Neural crest cell (in vitro differentiated cells): ENCODE measurements at regions not wholly inside any gene's neighbourhood (a gene's known extent, or its start where the extent isn't known, plus 50 kb on each side); places are given as distances from the start of the nearest gene placed in this dataset.

Experiments
- DNase-seq: peaks from one replicate; pipeline ENCODE4 v3.0.0; 2021; ENCODE audit warnings: low read depth, mixed read lengths, low spot score
- H3K27ac Mint-ChIP-seq: one replicate; pipeline ENCODE4 v1.8.0; 2021; ENCODE audit warnings: mild to moderate bottlenecking, mixed read lengths; ENCODE audit not compliant: unreplicated experiment
- H3K27me3 Mint-ChIP-seq: 2 replicates; pipeline ENCODE4 v1.8.0; 2021; ENCODE audit warnings: low read depth, mild to moderate bottlenecking, mixed read lengths
- H3K36me3 Mint-ChIP-seq: 2 replicates; pipeline ENCODE4 v1.8.0; 2021; ENCODE audit warnings: low read depth, mild to moderate bottlenecking, mixed read lengths
- H3K4me1 Mint-ChIP-seq: 2 replicates; pipeline ENCODE4 v1.8.0; 2021; ENCODE audit warnings: mixed read lengths
- H3K4me3 Mint-ChIP-seq: one replicate; pipeline ENCODE4 v1.8.0; 2021; ENCODE audit warnings: mild to moderate bottlenecking, mixed read lengths
- H3K9me3 Mint-ChIP-seq: 2 replicates; pipeline ENCODE4 v1.8.0; 2021; ENCODE audit warnings: mixed read lengths
- CTCF ChIP-seq: fragments of 200-600 bp; sonication (generic); conservative IDR thresholded peaks from 2 replicates; pipeline ENCODE4 v1.5.0; 2021; ENCODE audit warnings: antibody characterized with exemption, mild to moderate bottlenecking

DNA sequence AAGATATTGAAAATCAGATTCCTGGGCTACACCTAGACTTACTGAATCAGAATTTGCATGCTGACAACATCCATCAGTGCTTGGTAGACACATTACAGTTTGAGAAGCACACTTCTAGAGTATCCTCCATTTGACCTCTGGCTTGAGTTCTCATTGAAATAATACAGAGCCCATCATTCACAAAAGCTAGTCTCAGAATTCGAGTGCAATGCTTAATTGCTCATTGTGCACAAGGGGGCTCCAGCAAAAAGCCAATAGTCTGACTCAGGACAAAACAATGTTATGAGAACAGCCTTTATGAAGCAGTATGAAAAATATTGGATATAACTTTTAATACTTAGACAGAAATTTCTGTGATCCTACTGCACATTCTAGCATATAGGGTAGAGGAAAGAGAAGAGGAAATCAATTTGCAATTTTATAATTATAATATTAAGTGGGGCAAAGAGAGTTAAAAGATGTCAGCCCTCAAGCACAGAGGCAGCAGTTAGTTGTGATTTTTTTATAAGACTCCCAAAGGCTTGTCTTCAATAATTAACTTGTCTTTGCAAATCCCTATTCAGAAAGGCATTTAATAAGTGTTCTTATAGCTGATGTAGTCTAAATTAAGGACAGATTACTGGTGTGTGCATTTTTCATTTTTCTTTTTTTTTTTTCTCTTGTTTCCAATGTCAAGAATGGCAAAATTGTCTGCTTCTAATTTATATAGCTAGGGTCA, 105.8 kb upstream of the ANK3 start:
- H3K4me3 Mint-ChIP-seq, result no peak overlapping the region
- no peak for TF ChIP-seq CTCF
- H3K27me3 Mint-ChIP-seq, result no peaks in the 10 kb centered on the region
- no peak overlapping the region for H3K27ac Mint-ChIP-seq
- peaks cover 20% of the 10 kb centered on the region for H3K4me1 Mint-ChIP-seq
- H3K36me3 Mint-ChIP-seq, result no peaks in the 10 kb centered on the region
- no peak for DNase-seq
- no peaks in the 10 kb centered on the region for H3K9me3 Mint-ChIP-seq

DNA sequence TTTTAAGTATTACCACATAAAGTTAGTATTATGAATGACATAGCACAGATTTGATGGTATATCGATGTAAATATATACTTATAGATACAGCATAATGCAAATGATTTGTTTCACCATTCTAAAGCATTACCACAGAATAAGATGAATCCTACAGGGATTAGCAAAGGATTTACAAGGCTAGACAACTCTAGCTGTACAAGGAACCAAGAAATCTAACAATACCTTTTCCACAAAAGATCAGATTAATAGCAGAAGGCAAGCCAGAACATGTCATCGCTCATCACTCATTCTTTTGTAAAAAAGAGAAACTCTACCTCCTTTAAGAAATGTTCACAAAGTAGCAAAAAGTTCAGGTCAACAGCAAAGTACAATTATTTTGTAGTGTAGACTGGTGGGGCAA, 105.1 kb upstream of the ANK3 start:
- Mint-ChIP-seq H3K27ac (no peak overlapping the region), H3K4me3 (no peak overlapping the region), H3K9me3 (no peaks in the 10 kb centered on the region), H3K27me3 (no peaks in the 10 kb centered on the region), H3K36me3 (no peaks in the 10 kb centered on the region), H3K4me1 (peaks cover 20% of the 10 kb centered on the region)
- DNase-seq, result no peak
- no peak for TF ChIP-seq CTCF

- Mint-ChIP-seq H3K4me3 (no peak overlapping the region), H3K4me1 (peaks cover 9% of the 10 kb centered on the region), H3K27ac (no peak overlapping the region), H3K27me3 (no peaks in the 10 kb centered on the region), H3K9me3 (no peaks in the 10 kb centered on the region), H3K36me3 (no peaks in the 10 kb centered on the region)
- no peak for TF ChIP-seq CTCF
- DNase-seq, result no peak
Measured at GRCh38 chr10:60491162-60491561, 101.5 kb upstream of the ANK3 start.

DNA sequence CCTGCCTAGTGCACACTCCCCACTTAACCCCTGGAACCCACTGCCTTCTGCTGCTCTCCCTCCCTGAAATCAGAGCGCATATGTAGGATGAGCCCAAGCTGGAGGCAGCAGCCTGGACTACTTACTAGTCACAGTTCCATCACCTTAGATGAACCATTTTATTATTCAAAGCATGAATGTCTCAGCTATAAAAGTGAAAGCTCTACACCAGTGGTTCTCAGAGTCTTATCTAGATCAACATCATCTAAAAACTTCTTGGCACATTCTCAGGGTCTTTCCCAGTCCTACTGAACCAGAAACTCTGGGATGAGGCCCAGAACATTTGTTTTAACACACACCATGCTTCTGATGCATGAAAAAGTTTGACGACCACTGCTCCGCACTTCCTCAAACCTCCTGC, 100.3 kb upstream of the ANK3 start:
- Mint-ChIP-seq H3K36me3 (no peaks in the 10 kb centered on the region), H3K27me3 (no peaks in the 10 kb centered on the region), H3K9me3 (no peaks in the 10 kb centered on the region), H3K4me3 (no peak overlapping the region), H3K27ac (no peak overlapping the region), H3K4me1 (peaks cover 3% of the 10 kb centered on the region)
- no peak for DNase-seq
- TF ChIP-seq CTCF, result no peak

- H3K4me3 Mint-ChIP-seq, result no peak overlapping the region
- DNase-seq, result no peak
- H3K4me1 Mint-ChIP-seq, result no peaks in the 10 kb centered on the region
- TF ChIP-seq CTCF, result no peak
- no peak overlapping the region for H3K27ac Mint-ChIP-seq
- H3K27me3 Mint-ChIP-seq, result no peaks in the 10 kb centered on the region
- no peaks in the 10 kb centered on the region for H3K9me3 Mint-ChIP-seq
- no peaks in the 10 kb centered on the region for H3K36me3 Mint-ChIP-seq
Measured at GRCh38 chr10:60488111-60488669, 98.5 kb upstream of the ANK3 start.
